Hippocampal formation (tissue), 2 donors: ENCODE measurements at regions not wholly inside any gene's neighbourhood (a gene's known extent, or its start where the extent isn't known, plus 50 kb on each side); places are given as distances from the start of the nearest gene placed in this dataset.
A peak's percentile ranks its signal among the peaks of the same experiment; 100 is the strongest.

Source experiments
- DNase-seq, 2 donors: peaks; one replicate each; lab custom pipeline; 2025; lab: John Stamatoyannopoulos, UW

DNA sequence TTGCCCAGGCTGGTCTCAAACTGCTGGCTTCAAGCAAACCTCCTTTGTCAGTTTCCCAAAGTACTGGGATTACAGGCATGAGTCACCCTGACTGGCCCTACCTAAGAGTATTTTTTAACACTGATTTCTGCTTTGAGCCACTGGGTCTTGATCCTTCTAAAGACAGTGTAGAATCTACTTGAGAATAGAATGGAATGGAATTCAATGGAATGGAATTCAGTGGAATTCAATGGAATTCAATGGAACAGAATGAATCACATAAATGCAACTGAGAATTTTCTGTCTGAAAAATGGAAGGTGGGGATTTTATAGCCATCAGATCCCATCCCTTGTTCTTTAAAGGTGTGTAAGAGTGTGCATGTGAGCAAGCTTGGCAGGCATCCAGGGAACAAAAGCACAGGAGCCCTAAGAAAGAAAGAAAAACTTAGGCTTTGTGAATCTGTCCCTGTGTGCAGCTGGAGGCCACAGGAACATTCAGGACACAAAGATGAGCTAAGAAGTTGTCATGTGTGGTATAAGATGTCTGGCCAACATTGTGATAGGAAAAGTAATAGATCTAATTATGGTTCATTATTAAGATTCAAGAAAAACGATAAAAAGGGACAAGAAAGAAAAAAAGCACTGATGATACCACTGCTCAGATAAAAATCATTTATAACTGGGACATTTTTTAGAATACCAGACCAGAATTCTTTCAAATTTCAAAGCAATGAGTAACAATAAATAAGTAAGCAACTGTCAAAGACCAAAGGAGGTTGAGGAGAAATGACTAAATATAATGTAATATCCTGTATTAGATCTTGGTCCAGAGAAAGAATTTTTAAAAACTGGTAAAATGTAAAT, 681.0 kb upstream of the GJE1 start:
- no peak for DNase-seq

DNA sequence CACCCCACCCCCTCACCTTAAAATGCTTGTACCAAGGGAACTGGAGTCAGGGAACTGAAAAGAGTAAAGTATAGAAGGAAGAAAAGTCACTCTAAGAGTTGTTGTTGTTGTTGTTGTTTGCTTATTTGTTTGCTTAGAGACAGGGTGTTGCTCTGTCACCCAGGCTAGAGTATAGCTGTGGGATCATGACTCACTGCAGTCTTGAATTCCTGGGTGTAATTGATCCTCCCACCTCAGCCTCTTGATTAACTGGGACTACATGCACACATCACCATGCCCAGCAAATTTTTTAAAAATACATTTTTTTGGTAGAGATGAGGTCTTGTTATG, 681.6 kb upstream of the GJE1 start:
- no peak for DNase-seq

DNA sequence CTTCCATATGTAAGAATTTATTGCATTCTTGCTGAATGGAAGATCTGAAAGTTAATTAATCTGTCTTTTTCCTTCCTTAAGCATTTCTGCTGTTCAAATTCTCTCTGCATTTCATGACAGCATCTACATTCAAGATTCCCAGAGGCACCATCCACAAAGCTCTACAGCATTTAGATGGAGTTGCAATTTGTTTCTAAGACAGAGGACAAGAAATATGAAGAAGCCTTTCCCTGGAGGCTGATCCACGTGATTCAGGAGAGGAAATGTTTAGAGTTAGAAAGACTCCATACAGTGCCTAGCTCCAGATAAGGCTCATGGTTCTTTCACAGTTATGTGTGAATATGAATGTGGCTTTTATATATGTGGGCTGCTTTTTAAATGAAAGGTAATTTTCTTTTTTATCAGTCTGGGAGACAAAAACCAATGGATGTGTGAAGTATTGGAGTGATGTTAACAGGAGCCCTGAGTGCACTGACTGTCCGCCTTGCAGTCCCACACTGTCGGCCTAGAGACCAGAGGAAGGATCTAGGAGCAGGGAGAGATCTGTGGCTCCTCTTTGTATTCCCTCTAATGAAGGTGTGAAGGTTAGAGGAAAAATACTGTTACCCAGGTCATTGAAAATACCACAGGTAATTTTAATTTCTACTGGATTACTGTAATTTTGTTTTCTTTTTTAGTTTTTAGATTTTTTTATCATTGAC, 686.6 kb upstream of the GJE1 start:
- DNase-seq, result no peak

DNA sequence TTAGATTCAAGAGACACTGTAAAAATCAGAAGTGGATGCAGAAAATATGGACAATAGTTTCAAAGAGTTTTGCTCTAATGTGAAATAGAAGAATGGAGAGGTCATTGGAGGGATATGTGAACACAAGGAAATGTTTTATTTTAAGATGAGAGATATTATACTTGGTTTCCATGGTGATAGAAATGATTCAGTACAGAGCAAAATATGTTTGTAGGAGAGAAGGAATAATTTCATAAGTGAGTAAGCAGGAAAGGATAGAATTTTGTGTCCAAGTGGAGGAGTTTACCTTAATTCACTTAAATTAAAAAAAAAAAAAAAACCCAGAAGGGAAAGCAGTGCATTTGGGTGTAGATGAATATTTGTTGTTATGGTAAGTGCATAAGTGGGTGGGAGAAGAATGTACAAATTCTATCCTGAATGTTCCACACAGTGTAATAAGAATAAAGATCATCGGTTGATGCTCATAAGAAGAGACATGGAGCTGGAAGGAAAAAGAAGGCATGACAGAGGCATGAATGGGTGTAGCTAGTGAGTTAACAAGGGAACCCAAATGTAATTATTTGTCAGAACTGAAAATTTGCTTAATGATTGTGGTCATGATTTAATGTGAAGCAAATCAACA, 688.9 kb upstream of the GJE1 start:
- no peak for DNase-seq

DNA sequence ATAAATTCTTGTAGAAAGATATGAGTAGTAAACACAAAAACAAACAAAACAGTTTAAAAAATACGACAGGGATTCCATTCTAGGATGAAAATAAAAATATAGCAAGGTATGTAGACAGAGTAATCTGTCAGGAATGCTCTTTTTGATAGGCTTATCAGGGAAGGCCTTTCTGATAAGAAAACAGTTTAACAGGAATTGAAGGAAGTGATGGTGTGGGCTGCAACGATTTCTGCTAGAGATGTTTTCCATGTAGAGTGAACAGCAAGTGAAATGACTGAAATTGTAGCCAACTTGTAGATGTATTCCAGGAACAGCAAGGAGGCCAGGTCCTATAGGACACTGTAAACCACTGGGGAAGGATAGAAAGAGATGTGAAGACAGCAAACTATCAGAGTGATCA, 689.7 kb upstream of the GJE1 start:
- DNase-seq, result no peak

DNA sequence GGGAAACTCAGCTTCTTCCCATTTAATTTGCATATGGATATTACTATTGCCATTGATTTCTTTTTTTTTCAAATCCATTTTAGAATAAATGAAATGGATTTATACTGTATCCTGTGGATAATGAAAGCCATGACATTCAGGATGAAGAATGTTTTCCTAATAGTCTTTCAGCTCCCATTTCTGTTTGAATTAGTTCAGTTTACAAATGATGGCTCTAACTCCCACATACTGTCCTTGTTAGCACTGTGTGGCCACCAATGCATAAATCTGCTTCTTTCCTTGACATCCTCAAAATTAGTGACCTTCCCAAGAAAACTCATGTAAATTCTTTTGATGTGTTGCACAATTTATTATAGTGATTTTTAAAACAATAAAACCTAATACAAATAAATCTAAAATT, 693.2 kb upstream of the GJE1 start:
- DNase-seq, result no peak

DNA sequence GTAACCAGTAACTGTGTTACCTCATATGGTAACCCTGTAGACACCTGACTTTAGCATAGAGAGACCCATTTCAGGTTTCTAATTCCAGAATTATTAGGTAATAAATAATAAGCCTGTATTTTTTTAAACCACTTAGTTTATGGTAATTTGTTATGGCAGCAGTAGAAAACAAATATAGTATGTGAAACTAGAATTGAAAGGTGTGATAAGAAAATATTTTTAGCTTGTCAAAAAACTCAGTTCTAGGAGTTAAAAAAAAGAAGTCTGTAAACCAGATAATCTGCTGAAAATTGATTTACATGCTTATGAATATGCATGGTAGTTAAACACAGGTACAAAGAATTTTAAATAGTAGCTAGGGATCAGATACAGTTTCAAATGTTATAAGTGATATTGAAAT, 695.0 kb upstream of the GJE1 start:
- DNase-seq, result no peak

DNA sequence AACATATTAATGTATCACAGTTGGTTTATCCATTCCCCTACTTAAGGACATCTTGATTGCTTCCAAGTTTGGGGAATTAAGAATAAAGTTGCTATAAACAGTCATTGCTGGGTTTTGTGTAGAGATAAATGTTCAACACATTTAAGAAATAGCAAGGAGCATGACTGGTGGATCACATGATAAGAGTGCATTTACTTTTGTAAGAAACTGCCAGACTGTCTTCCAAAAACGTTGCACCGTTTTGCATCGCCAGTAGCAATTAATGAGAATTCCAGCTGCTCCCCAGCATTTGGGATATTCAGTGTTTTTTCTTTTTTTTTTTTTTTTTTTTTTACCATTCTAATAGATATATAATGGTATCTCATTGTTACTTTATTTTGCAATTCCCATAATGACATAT, 695.7 kb upstream of the GJE1 start:
- no peak for DNase-seq

DNA sequence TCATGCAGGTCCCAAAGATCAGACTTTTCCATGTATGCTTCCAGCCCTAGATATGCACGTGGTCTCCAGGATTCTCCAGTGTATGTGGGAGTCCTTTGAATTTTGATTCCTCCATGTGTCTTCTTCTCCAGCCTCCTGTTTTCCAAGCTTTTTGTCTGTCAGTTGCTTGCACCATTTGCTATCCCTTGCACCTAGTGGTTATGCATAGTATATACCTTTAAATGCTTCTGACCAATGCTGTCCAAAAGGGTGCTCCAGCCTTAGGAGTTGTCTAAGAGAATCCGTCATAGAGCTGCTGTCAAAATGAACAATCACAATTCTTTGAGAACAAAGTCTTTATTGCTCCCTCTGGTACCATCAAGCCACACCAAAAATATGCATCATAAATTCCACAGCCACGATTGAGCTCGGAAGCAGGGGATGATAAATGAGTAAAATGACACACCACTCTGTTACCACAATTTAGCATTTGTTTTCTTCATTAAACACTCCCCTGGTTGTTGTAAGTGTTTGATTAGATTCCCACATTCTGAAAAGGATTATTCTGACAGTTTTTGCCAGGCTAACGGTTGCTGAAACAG, 706.2 kb upstream of the GJE1 start:
- DNase-seq, result no peak

DNA sequence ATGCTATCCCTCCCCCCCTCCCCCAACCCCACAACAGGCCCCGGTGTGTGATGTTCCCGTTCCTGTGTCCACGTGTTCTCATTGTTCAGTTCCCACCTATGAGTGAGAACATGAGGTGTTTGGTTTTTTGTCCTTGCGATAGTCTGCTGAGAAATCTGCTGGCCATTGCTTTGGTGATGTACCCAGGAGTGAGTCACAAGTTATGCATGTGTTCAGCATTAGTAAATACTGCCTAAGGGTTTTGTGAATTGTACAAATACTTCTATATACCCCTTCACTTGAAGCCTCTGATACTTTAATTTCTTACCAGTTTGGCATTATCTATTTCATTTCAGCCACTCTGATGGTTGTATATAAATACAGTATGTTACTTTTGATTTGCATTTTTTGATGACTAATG, 711.3 kb upstream of the GJE1 start:
- DNase-seq, result no peak

DNA sequence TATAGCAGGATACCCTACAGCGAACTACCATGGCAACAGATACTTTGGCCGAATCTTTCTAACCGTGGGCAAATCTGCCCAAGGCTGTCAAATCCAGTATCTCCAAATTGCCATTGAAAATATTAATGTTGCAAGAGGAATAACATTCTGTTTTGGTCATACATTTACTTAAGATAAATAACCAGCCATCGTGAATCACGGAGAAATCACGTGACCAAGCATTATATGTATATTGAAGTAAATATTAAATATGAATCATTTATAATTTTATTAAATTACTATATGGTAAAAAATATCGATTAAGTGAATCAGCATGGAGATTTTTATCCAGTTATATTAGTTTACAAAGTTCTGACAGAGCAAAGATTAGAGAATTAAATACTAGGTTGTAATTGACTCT, 714.6 kb upstream of the GJE1 start:
- no peak for DNase-seq

DNA sequence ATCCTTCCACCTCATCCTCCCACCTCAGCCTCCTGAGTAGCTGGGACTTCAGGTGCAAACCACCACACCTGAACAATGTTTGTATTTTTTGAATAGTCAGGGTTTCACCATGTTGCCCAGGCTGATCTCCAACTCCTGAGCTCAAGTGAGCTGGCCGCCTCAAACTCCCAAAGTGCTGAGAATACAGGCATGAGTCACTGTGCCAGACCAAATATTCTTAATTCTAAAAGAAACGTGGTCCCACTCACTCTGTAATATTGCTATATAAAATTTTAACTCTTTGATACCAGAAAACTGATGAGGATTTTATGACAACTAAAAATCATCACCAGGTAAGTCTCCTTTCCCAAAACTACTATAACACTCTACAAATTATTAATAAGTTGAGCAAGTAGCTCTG, 716.8 kb upstream of the GJE1 start:
- no peak for DNase-seq

DNA sequence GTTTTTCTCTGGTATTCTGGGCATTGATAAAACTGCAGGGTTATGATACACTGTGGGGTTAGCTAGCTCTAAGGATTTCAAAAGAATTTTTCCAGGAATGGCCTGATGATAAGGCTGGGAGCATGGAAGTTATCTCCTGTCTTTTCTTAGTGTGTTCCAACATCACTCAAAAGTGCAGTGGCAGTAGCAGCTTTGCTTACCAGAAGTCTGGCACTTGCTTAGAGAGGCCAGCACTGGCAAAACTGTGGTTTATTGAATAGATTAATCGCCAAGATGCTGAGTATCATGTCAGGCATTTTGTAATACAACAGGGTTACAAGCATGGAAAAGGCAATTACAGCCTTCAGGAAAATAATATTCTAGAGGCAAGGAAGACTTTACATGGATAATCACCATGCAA, 719.5 kb upstream of the GJE1 start:
- no peak for DNase-seq

DNA sequence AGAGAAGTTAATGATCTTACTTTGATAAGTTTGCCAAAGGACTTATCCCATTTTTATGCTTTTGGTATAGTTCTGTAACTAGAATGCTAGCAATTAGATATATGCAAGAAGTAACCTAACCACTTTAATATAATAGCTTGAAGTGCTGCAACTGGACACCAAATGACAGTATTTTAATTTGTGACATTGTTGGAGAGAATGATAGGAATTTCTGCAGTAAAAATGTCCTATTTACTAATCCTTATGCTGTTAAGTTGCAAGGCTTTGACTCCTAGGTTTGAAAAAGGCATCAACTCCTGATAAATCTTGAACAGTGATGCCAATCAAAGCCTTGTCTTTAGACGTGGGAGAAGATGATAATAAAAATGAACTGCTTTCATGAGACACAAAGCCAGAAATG, 726.0 kb upstream of the GJE1 start:
- no peak for DNase-seq

DNA sequence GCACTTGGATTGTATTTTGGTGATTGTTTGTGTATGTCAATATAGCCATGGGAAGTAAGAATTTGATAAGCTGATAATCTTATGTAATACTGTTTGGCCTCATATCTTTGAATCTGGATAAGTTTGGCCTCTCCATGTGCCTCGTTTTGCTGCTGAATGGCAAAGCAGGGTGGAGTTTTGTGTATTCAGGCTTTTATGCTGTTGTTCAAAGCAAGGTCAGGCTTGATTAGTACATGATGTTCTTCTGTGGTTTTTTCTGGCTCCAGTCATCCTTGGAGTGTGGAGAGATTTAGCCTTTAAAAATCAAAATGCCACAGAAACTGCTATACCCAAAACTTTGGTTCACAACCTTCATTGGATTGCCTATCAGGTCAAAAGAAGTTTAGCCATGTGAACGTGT, 728.9 kb upstream of the GJE1 start:
- no peak for DNase-seq

DNA sequence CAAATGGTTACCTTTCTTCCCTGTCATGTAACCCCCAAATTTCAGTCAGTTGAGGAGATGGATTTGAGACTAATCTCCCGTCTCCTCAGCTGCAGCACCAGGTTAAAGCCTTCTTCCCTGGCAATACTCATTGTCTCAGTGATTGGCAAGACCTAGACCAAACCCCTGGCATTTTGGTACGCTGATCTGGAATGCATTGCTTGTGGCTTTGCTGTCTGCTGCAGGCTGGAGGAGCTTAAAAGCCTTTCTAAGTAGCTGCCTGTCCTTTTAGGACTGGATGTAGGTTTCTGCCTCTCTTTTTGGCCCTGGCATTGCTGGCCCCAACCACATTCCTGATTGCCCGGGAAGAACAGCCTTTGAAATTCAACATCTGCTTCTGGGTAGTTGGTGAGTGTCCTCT, 729.6 kb upstream of the GJE1 start:
- DNase-seq, result no peak

DNA sequence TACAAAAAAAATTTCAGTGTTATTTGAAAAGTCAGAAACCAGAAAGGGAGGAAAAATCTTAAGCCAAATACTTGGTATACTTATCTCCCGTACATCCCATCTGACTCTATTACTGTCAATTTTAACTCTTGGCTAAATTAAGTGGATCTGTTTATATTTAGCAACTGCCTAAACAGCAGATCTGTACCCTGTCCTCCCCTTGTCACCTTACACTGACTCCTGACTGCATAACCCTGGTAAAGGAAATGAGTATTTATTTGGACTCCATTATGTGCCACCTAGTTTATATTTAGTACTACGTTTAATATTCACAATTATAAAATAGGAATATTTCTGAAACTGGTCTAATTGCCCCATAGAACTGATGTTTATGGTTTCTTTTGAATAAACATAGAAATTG, 730.2 kb upstream of the GJE1 start:
- DNase-seq, result no peak

DNA sequence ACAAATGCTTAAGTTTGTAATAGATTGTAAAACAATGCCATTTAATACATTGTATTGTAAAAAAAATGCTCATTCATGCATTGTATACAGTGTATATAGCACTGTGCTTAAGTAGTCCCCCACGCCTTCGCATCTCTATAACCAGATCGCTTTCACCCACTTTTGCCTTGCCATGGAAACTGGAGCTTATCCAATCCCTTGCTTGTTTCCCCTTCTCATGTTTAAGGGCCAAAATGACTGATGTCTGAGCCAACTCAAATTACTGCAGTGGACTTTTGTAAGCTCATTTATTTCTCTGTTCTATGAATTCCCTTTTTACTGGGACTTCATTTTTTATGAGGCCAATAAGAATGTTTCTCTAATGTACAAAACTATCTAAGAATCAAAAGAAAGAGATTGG, 730.9 kb upstream of the GJE1 start:
- peak in 1 of 2 donors; percentile 51 for DNase-seq

DNA sequence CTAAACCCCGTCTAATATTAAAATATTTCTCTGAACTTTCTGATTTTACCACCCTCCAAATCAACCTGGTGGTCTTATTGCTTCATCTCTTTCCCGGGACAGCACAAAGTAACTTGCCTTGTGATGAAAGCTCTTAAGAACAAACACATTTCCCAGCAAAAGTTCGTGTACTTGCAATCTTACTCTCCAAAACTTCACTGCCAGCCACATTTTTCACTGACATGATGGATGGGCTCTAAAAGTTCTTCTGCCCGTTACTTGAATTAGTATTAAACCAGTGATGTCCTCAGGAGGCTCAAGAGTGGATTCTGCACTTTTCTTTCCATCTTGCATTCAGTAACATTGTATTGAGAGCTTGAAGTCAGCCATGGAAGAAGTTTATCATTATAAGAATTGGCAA, 731.6 kb upstream of the GJE1 start:
- DNase-seq, result no peak

DNA sequence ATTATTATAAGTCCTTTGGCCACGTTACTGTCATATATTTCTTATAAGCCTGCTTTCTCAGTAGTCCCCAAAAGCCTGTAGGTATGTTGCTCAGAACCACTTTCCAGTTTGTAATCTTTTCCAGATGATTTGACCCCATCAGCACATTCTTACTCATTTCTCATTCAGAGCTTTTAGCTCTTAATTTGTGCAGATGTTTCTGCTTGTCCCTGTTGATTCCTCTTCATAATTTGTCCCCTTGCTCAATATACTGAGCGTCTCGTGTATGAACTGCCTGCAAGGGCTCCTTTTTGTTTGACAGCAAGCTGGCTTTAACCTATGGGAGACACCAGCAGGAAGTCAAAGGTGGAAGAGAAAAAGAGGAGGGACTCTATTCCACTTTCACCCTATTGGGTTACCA, 733.8 kb upstream of the GJE1 start:
- DNase-seq, result no peak

DNA sequence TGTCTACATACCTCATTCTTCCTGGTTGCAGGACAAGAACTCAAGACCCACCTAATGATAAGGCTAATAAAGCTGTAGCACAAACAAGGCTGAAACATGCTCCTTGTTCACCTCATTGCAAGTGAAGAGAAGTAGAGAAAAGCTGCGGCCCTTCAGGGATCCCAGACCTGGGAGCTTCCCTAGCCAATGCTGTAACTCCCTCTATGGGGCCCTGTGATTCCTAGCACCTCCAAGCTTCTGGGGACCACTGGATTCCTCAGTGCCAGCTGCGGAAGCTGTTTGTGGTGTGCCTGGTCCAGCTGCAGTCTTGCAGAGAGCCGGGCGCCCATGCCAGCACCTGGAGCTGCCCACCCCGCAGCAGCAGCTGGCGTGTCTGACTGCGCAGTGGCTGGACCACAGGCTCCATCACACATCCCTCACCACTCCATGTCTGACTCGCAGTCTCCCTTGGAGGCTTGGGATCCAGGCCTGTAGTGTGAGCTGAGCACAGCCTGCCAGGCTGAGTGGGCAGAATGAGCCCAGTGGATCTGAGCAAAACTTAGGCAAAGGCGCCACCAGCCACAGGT, 737.2 kb upstream of the GJE1 start:
- DNase-seq, result no peak

DNA sequence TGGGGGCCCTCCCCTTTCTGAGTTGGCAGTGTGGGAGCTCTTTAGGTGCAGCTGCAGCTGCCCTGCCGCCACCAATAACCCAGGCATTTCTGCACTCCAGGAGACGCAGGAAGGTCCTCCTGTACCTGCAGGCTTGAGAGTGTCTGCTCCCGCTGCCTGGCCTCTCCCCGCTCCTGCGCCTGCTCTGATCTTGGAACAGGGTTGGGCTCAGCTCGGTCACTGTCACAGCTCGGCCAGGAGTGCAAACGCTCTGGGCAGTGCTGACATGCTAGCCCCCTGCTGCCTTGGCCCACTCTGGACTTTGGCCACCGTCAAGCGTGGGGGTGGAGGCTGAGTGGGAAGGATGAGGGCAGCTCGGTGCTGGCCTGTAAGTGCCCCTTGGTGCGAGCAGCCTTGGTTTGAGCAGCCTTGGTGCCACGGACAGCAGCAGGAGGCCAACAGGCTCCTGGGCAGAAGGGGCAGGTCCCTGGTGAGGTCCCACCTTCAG, 738.1 kb upstream of the GJE1 start:
- DNase-seq, result no peak

DNA sequence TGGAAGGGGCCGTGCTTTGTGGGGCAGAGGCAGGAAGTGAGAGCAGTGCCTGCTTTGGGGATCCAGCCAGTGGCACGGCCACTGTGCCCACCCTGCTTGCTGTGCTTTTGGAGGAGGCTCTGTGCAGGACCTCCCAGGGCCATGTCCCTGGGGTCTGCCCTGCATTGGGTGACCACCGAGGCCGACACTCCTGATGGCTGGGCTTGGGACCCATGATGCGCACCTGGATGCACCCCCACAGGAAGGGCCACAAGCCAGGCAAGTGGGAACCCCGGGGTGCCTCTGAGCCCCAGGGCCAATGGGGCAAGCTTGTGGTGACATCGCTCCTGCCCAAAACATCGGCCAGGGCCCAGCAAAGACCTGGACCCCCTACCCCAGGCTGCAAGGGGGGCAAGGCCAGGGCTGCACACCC, 738.6 kb upstream of the GJE1 start:
- no peak for DNase-seq
